ENCODE measurements at regions not wholly inside any gene's neighbourhood (a gene's known extent, or its start where the extent isn't known, plus 50 kb on each side); places are given as distances from the start of the nearest gene placed in this dataset.
A peak's percentile ranks its signal among the peaks of the same experiment; 100 is the strongest.

- Histone ChIP-seq H3K4me1 (no peaks in the 10 kb centered on the region), H3K27me3 (no peaks in the 10 kb centered on the region), H3K36me3 (no peaks in the 10 kb centered on the region), H3K27ac (no peak overlapping the region), H3K4me3 (no peak overlapping the region), H3K9me3 (no peaks in the 10 kb centered on the region)
- TF ChIP-seq CTCF (IDR thresholded peaks at IDR 0.05) (no peak), POLR2A (IDR thresholded peaks at IDR 0.05) (no peak)
- DNase-seq: no peak
Observed at GRCh38 chr20:59382157-59382725, 81.8 kb downstream of the EDN3 start.

GRCh38 chr20:59382907-59383306 is 82.5 kb downstream of the EDN3 start:
- no peak overlapping the region for H3K27ac ChIP-seq
- H3K36me3 ChIP-seq: no peaks in the 10 kb centered on the region
- TF ChIP-seq POLR2A (IDR thresholded peaks at IDR 0.05) (no peak), CTCF (IDR thresholded peaks at IDR 0.05) (no peak)
- H3K9me3 ChIP-seq: no peaks in the 10 kb centered on the region
- no peak overlapping the region for H3K4me3 ChIP-seq
- no peaks in the 10 kb centered on the region for H3K27me3 ChIP-seq
- H3K4me1 ChIP-seq: no peaks in the 10 kb centered on the region
- DNase-seq: no peak

- no peak overlapping the region for H3K27ac ChIP-seq
- H3K27me3 ChIP-seq: no peaks in the 10 kb centered on the region
- no peak overlapping the region for H3K4me3 ChIP-seq
- TF ChIP-seq POLR2A (IDR thresholded peaks at IDR 0.05) (no peak), CTCF (IDR thresholded peaks at IDR 0.05) (no peak)
- H3K9me3 ChIP-seq: no peaks in the 10 kb centered on the region
- DNase-seq: no peak
- H3K4me1 ChIP-seq: no peaks in the 10 kb centered on the region
- no peaks in the 10 kb centered on the region for H3K36me3 ChIP-seq
Observed at GRCh38 chr20:59385038-59385437, 84.6 kb downstream of the EDN3 start.

- TF ChIP-seq POLR2A (IDR thresholded peaks at IDR 0.05) (no peak), CTCF (IDR thresholded peaks at IDR 0.05) (peak in 1 of 6 experiments; percentile 2)
- Histone ChIP-seq H3K4me1 (no peaks in the 10 kb centered on the region), H3K27me3 (no peaks in the 10 kb centered on the region), H3K4me3 (no peak overlapping the region), H3K27ac (no peak overlapping the region), H3K36me3 (no peaks in the 10 kb centered on the region), H3K9me3 (no peaks in the 10 kb centered on the region)
- no peak for DNase-seq
Observed at GRCh38 chr20:59385480-59385879, 85.1 kb downstream of the EDN3 start.

- H3K36me3 ChIP-seq: no peaks in the 10 kb centered on the region
- H3K4me1 ChIP-seq: no peaks in the 10 kb centered on the region
- no peak for DNase-seq
- no peak overlapping the region for H3K4me3 ChIP-seq
- TF ChIP-seq POLR2A (IDR thresholded peaks at IDR 0.05) (no peak), CTCF (IDR thresholded peaks at IDR 0.05) (no peak)
- no peaks in the 10 kb centered on the region for H3K27me3 ChIP-seq
- no peak overlapping the region for H3K27ac ChIP-seq
- no peaks in the 10 kb centered on the region for H3K9me3 ChIP-seq
Observed at GRCh38 chr20:59386809-59387208, 86.4 kb downstream of the EDN3 start.

GRCh38 chr20:59387891-59388290 is 87.5 kb downstream of the EDN3 start:
- H3K9me3 ChIP-seq: no peaks in the 10 kb centered on the region
- no peak for TF ChIP-seq CTCF (IDR thresholded peaks at IDR 0.05)
- no peak for TF ChIP-seq POLR2A (IDR thresholded peaks at IDR 0.05)
- no peak overlapping the region for H3K4me3 ChIP-seq
- no peaks in the 10 kb centered on the region for H3K36me3 ChIP-seq
- H3K4me1 ChIP-seq: no peaks in the 10 kb centered on the region
- DNase-seq: no peak
- no peak overlapping the region for H3K27ac ChIP-seq
- no peaks in the 10 kb centered on the region for H3K27me3 ChIP-seq

Measured in Peyer's patch (tissue), 4 donors.